HUES6 (cell line): ENCODE measurements at regions not wholly inside any gene's neighbourhood (a gene's known extent, or its start where the extent isn't known, plus 50 kb on each side); places are given as distances from the start of the nearest gene placed in this dataset.
"Not testable (repeated sequence)": the region's sequence is repeated elsewhere in the genome, so short reads cannot be mapped to it uniquely, and the experiment has no call there.

Experiments
- H3K27ac ChIP-seq: 2 replicates; pipeline ENCODE4 v1.7.0; 2013; ENCODE audit warnings: low read depth, mild to moderate bottlenecking, low read length, inconsistent platforms
- H3K27me3 ChIP-seq: 2 replicates; pipeline ENCODE4 v1.6.1; 2013; ENCODE audit warnings: low read length; ENCODE audit not compliant: control insufficient read depth, insufficient read depth
- H3K36me3 ChIP-seq: 2 replicates; pipeline ENCODE4 v1.6.1; 2013; ENCODE audit warnings: low read length; ENCODE audit not compliant: control insufficient read depth, insufficient read depth
- H3K4me1 ChIP-seq: 2 replicates; pipeline ENCODE4 v1.6.1; 2013; ENCODE audit warnings: low read length; ENCODE audit not compliant: control insufficient read depth, insufficient read depth
- H3K4me3 ChIP-seq: 2 replicates; pipeline ENCODE4 v1.5.1; 2013; ENCODE audit warnings: low read depth, low read length
- H3K9ac ChIP-seq: one replicate; pipeline ENCODE4 v1.6.1; 2013; ENCODE audit warnings: mild to moderate bottlenecking, low read length
- H3K9me3 ChIP-seq: 2 replicates; pipeline ENCODE4 v1.6.1; 2013; ENCODE audit warnings: low read depth, low read length; ENCODE audit not compliant: control insufficient read depth, insufficient read depth

- Histone ChIP-seq H3K9me3 (no peaks in the 10 kb centered on the region), H3K27ac (no peak overlapping the region), H3K9ac (no peak overlapping the region), H3K4me1 (no peaks in the 10 kb centered on the region), H3K27me3 (no peaks in the 10 kb centered on the region), H3K4me3 (no peak overlapping the region), H3K36me3 (no peaks in the 10 kb centered on the region)
Measured at GRCh38 chr7:89685287-89685686, 469.0 kb upstream of the STEAP1 start.

- Histone ChIP-seq H3K9ac (no peak overlapping the region), H3K27ac (no peak overlapping the region)
Measured at GRCh38 chr7:89687211-89687610, 467.1 kb upstream of the STEAP1 start.

GRCh38 chr7:89695241-89695640, 459.0 kb upstream of the STEAP1 start:
- no peaks in the 10 kb centered on the region for H3K27me3 ChIP-seq
- H3K4me1 ChIP-seq: no peaks in the 10 kb centered on the region
- no peak overlapping the region for H3K9ac ChIP-seq
- no peaks in the 10 kb centered on the region for H3K36me3 ChIP-seq
- H3K4me3 ChIP-seq: no peak overlapping the region
- H3K9me3 ChIP-seq: no peaks in the 10 kb centered on the region
- no peak overlapping the region for H3K27ac ChIP-seq

More at GRCh38 chr7:89687211-89687610, 467.1 kb upstream of the STEAP1 start:
- H3K4me3 ChIP-seq: no peak overlapping the region
- H3K36me3 ChIP-seq: no peaks in the 10 kb centered on the region
- H3K9me3 ChIP-seq: no peaks in the 10 kb centered on the region
- H3K27me3 ChIP-seq: no peaks in the 10 kb centered on the region
- no peaks in the 10 kb centered on the region for H3K4me1 ChIP-seq

GRCh38 chr7:89714131-89714530, 440.1 kb upstream of the STEAP1 start:
- no peaks in the 10 kb centered on the region for H3K9me3 ChIP-seq
- H3K27me3 ChIP-seq: no peaks in the 10 kb centered on the region
- H3K36me3 ChIP-seq: no peaks in the 10 kb centered on the region
- H3K4me3 ChIP-seq: no peak overlapping the region
- H3K9ac ChIP-seq: no peak overlapping the region
- no peak overlapping the region for H3K27ac ChIP-seq
- H3K4me1 ChIP-seq: peaks cover 5% of the 10 kb centered on the region

GRCh38 chr7:89718941-89719340, 435.3 kb upstream of the STEAP1 start:
- H3K36me3 ChIP-seq, H3K27me3 ChIP-seq, H3K9ac ChIP-seq, H3K9me3 ChIP-seq, H3K4me1 ChIP-seq, H3K27ac ChIP-seq, H3K4me3 ChIP-seq: not testable (repeated sequence)

GRCh38 chr7:89728481-89728880, 425.8 kb upstream of the STEAP1 start:
- no peak overlapping the region for H3K9ac ChIP-seq
- H3K4me1 ChIP-seq: no peaks in the 10 kb centered on the region

GRCh38 chr7:89731751-89732445, 422.4 kb upstream of the STEAP1 start:
- H3K4me3 ChIP-seq: no peak overlapping the region
- no peaks in the 10 kb centered on the region for H3K9me3 ChIP-seq
- no peaks in the 10 kb centered on the region for H3K4me1 ChIP-seq
- no peaks in the 10 kb centered on the region for H3K36me3 ChIP-seq
- no peaks in the 10 kb centered on the region for H3K27me3 ChIP-seq
- no peak overlapping the region for H3K27ac ChIP-seq
- H3K9ac ChIP-seq: no peak overlapping the region

More at GRCh38 chr7:89728481-89728880, 425.8 kb upstream of the STEAP1 start:
- no peaks in the 10 kb centered on the region for H3K36me3 ChIP-seq
- no peaks in the 10 kb centered on the region for H3K9me3 ChIP-seq
- H3K27me3 ChIP-seq: no peaks in the 10 kb centered on the region
- no peak overlapping the region for H3K4me3 ChIP-seq
- no peak overlapping the region for H3K27ac ChIP-seq

GRCh38 chr7:89738549-89738948, 415.7 kb upstream of the STEAP1 start:
- H3K4me3 ChIP-seq: no peak overlapping the region
- H3K4me1 ChIP-seq: no peaks in the 10 kb centered on the region
- H3K27me3 ChIP-seq: no peaks in the 10 kb centered on the region
- H3K9ac ChIP-seq: no peak overlapping the region
- no peak overlapping the region for H3K27ac ChIP-seq
- no peaks in the 10 kb centered on the region for H3K9me3 ChIP-seq
- H3K36me3 ChIP-seq: no peaks in the 10 kb centered on the region

- Histone ChIP-seq H3K27ac (no peak overlapping the region), H3K9me3 (no peaks in the 10 kb centered on the region), H3K9ac (no peak overlapping the region), H3K4me1 (no peaks in the 10 kb centered on the region), H3K36me3 (no peaks in the 10 kb centered on the region), H3K27me3 (no peaks in the 10 kb centered on the region), H3K4me3 (no peak overlapping the region)
Measured at GRCh38 chr7:89757910-89758309, 396.4 kb upstream of the STEAP1 start.

GRCh38 chr7:89760690-89761089, 393.6 kb upstream of the STEAP1 start:
- Histone ChIP-seq H3K27me3 (no peaks in the 10 kb centered on the region), H3K36me3 (no peaks in the 10 kb centered on the region), H3K4me3 (no peak overlapping the region), H3K27ac (no peak overlapping the region), H3K9me3 (no peaks in the 10 kb centered on the region), H3K4me1 (no peaks in the 10 kb centered on the region), H3K9ac (no peak overlapping the region)

- H3K27ac ChIP-seq: no peak overlapping the region
- no peaks in the 10 kb centered on the region for H3K36me3 ChIP-seq
Measured at GRCh38 chr7:89761173-89761572, 393.1 kb upstream of the STEAP1 start.

More at GRCh38 chr7:89761173-89761572, 393.1 kb upstream of the STEAP1 start:
- Histone ChIP-seq H3K4me3 (no peak overlapping the region), H3K9me3 (no peaks in the 10 kb centered on the region), H3K9ac (no peak overlapping the region), H3K4me1 (no peaks in the 10 kb centered on the region), H3K27me3 (no peaks in the 10 kb centered on the region)
